ENCODE measurements at regions not wholly inside any gene's neighbourhood (a gene's known extent, or its start where the extent isn't known, plus 50 kb on each side); places are given as distances from the start of the nearest gene placed in this dataset.

GRCh38 chr6:167559675-167560479 is 235.0 kb downstream of the TTLL2 start:
- no peak for TF ChIP-seq CTCF (conservative IDR thresholded peaks at IDR 0.05; ENCODE audit: low read length)
- TF ChIP-seq EZH2phosphoT487 (IDR thresholded peaks at IDR 0.05; ENCODE audit: borderline replicate concordance, low read depth, low read length): no peak
